HG03095 (cell line): ENCODE measurements at regions not wholly inside any gene's neighbourhood (a gene's known extent, or its start where the extent isn't known, plus 50 kb on each side); places are given as distances from the start of the nearest gene placed in this dataset.

Source experiments
- ATAC-seq: cut with Tn5 transposase; IDR thresholded peaks from one replicate; pipeline ENCODE4 v1.9.1; 2021; ENCODE audit warnings: moderate library complexity; ENCODE audit not compliant: unreplicated experiment

DNA sequence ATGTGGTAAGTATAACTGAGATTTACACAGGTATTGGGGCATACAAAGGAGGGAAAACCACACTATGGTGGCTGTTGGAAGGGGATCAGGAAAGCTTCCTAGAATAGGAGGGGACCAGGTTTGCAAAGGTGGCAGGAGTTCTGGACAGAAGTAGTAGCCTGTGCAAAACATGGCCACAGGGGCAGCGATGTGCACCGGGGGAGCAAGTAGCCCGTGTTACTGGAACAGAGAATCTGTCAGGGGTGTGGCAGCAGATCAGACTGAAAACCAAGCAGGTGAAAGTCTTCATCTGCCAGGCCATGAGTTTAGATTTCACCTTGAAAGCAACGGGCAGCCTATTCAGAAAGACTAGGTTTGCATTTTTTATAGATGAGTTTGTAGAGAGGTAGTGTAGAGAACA, 182.3 kb upstream of the LPP start:
- no peak for ATAC-seq

DNA sequence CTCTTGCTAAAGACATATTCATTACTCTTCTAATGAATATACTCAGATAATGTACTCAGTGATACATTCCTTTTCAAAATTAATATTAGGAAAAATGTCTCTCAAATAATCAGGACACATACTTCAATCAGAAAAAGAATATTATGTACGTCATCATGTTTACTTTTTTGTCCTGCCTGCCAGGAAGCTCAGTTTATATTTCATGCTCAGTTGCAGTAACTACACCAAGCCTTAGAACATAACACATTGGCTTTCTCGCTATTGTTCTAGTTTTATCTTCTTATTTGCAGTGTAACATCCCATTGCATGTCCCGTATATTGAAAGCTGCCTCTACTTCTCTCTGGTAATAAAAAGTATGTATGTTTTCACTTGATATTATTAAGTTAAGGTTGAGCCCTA, 181.5 kb upstream of the LPP start:
- no peak for ATAC-seq

DNA sequence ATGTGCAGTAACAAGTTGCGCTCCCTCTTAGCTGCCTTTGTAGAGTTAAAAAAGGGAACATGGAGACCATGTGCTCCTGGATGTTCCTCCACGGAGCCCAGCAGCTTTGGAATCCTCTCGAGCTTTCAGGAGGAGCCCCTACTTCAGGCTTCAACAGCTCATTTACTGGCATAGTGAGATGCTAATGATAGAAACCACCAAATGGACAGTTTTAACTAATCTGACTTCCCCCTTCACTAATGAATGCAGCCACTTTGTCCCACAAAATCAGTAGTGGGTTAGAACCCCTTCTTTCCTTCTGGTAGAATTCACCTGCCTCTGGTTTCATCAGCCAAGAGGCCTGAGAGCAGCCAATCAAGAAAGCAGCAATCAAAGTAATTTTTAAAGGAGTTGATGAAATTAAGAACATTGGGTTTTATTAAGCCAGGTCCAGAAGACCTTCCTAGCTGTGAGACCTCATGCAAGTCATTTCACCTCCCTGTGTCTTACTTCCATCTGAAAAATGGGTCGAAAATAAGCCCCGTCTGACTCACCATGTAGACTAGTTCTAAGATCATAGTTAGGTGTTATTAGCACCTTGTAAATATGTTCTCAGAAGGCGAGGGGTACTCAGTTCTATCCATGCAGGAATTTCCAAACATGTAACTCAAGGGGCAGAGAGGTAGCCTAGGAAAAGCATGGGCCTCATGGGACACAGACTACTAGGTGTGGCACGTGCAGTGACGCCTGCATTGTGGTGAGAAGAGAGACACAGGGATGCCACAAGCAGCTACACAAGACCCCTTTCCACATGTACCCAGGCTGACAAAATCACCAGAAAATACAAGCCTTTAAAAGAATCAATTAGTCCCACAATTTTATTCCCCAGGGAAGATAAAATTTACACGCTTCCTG, 179.7 kb upstream of the LPP start:
- no peak for ATAC-seq

DNA sequence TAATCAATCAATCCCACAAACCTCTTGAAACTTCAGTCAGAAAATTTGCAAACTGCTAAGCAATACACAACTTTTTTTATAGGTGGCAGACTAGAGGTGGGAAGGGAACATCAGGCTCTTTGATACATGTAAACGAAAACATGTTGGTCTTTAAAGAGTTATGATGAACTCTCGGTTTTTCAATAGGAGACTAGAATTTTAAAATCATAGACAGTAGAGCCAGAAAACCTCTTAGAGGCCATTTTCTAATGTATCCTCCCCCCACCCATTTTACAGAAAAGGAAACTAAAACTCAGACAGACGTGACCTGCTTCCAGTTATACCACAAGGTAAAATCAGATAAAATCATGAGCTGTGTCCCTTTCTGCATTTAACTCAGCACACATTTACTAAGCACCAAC, 179.1 kb upstream of the LPP start:
- no peak for ATAC-seq

DNA sequence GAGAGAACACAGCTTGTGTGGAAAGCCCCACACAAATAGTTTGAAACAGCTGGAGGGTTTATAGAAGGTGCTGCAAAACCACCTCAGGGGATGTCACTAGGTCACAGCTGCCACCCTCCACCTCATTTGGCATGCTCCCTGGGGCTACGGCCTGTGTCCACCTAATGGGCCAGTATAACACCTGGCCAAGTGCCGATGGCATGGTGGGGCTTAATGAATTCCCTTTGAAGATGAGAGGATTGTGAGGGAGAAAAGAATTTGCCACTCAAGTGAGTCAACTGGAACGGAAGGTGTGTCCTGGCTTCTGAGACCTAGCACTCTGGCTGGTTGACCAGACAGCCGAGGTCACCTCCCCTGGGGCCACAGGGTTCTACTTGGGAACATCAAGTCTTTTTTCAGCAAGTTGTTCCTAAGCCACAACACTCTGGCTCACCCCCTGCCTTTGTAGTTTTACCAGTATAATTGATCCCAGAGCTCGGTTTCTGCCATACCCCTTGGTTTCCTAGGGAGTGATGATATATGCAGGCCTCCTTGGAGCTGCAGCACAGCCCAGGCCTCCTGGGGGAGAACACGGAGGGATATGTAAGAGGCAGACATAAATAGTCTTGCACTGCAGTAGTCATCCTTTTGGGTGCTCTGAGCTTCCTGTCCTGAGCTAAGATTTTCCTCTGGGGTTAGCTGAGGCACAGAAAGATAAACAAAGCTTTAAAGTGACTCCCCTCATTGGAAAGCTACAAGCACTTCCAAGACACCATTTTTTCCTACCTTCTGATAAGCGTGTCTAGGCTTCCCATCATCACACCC, 178.2 kb upstream of the LPP start:
- no peak for ATAC-seq

DNA sequence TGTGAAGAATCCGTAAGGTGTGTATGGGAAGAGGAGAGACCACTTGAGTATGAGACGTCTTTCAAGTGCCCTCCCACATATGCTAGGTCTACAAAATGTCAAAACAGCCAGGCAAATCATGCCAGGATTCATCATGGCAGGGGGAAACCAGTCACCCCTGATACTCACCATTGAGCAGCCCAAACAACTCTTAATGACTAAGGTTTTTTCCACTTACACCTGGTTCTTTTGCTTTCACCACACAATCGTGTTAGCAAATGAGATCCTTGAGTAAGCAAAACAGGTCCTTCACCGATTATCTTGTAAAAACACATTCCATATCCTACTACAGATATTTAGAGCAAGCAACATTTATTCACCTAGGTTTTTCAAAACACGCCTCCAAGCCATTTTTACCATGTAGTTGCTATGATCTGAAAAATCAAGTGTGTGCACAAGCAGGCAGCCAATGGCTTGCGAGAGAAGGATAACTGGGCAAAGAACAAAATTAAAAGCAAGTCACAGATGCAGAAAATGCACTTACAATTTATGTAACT, 177.5 kb upstream of the LPP start:
- ATAC-seq, result no peak

DNA sequence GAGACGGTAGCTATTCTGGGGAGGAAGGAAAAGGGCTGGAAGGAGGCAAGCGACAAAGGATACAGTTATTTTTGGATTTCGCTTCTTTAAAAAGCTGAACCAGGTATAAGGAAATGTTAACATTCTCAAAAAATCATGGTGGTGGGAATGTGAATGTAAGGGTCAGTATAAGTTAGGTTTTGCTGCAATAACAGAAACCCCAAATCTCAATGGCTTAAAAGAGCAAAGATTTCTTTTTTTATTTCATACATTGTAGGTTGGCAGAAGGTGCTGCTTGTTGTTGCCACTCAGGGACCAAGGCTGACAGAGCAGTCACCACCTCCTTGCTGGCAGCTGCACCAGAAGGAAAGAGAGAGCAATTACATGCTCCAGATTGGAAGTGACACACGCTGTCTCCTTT, 176.3 kb upstream of the LPP start:
- no peak for ATAC-seq

DNA sequence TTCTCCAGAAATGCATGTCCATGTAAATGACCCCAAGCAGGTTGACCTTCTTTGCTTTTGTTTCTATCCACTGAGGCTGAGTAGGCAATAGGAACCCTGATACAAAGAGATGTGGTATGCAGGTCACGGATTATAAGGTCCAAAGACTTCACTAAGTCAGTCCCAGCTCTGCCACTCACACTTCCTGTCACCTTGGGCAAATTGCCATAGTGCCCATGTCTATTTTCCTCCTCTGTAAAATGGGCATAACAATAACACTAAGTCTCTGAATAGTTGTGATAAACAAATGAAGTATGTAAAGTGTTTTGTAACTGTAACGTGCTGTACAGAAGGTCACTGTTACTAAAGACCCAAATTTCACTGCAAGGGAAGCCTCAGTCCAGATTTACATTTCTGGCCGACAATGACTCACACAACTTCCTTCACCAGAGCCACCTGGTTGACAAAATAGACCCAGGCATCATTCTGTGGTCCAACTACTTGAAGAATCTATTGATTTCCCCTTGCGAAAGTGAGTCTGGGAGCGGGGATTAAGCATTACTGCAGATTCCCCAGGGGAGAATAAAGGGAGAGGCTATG, 175.4 kb upstream of the LPP start:
- ATAC-seq, result no peak

DNA sequence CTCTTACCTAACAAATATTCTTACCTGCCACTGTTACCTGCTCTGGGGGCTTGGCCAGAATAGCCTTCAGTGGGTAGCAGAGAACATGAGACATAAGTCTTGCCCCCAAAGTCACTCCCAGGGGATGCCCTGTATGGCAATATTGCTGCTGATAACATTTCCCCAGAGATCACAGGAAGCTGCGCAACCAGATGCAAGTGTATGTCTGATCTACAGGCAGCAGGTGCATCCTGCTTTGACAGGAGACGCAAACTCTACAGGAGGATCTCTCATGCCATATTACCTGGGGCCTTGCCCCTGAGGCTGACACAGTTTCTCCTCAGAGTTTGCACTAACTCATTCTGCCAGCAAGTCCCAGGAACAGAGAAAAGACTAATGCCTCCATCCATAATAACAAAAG, 174.4 kb upstream of the LPP start:
- no peak for ATAC-seq

DNA sequence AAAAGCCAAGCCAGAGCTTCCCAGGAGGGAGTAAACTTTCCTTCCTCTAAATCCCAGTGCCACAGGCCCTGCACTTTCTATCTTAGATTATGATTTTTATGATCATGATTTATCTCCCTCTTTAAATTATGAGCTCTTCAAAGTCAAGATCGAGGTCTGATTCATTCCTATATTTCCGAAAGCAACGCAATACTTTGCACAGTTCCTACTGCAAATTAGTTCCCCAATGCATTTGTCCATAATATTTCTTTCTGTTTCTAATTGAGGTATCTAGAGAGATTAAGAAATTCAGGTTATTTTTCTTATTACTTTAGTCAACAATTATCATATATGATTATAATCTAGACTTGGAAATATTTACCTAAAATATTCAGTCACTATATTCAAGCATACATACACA, 173.1 kb upstream of the LPP start:
- ATAC-seq, result no peak

DNA sequence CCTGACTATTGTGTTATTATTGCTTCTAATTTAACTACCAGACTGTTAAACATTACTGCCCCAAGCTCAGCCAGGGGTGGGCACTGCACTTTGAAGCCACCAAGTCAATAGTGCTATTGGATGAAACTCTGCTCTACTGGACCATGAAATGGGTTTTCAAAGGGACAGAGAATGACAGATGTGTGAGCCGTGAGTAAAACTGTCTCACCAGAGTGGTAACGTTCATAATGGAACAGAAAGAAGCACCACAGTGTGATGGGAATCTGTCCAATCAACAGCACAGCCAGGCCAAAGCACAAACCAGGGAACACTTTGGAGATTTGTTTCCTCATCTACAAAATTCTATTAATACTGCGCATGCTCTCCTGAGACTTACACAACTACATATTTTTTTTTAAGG, 171.8 kb upstream of the LPP start:
- ATAC-seq, result no peak

DNA sequence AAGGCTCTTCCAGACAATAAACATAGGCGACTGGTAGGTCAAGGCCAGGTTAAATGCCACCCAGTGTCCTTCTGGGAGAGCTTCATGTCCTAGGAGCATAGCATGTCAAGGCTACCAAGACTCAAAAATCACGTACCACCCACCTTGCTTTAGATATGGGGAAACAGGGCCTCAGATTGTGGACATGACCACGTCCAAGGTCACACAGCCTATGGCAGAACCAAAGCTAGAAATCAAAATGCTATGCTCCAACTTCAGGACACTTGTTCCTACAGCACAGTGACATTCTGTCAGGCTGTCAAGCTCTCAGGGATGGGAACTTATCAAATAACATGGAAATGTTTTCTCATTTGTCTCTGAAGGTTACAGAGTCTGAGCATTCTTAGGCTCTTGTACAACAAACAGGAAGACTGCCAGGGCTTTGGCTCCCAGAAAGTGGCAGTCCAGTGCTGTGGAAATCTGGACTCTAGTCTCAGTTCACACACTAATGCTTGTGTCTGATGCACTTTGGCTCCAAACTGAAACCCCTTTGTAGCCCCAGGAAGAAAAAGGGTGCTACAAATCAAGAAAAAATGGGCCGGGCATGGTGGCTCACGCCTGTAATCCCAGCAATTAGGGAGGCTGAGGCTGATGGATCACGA, 170.4 kb upstream of the LPP start:
- ATAC-seq, result no peak

DNA sequence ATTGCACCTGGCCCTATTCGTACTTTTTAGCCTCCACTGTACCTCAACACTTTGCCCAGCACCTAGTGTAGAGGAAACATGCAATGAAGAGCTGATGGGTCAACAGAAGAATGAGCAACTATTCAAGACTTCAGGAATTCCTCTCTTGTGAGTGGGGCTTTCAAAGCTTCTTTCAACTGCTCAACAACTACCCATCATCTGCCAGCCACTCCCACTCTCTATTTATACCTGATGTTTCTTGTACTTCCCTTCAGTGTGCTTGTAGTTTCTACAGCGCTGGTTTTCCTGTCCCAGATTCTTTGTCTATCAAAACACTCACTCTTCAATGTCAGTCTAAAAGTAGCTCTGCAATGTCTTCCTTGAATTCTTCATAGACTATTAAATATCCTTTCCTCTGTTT, 168.3 kb upstream of the LPP start:
- no peak for ATAC-seq

DNA sequence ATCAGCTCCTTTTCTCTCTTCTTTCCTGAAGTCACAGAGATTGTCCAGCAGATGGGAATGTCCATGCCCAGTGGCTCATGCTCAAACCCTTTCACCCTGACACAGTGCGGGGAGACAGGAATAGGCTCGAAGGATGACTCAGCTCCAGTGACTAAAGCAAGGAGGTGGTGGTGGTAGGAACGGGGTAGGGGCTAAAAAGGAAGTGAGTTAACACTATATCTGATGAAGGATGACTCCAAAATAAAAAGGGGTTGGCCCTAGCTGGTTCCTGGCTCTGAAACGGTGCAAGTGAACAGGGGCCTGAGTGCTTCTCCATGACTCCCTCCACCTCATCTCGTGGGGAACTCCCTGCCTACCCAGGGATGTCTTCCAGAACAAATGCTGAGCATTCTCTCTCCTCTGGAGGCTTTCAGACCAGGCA, 167.4 kb upstream of the LPP start:
- no peak for ATAC-seq

DNA sequence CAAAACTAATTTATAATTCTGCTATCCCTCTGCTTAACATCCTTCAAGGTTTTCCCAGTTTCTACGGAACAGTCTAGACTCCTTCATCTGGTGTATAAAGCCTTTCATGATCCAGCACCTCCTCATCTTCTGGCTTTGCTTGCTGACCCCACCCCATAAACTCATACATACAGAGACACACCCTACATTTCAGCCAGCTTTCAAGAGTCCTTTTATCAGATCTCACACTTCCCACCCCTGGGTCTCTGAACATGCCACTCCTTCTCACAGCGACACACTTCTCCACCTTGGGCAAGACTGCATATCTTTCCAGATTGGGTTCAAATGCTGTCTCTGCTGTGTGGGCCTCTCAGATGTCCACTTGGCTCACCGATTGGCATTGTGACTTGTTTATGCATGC, 166.8 kb upstream of the LPP start:
- ATAC-seq, result no peak

DNA sequence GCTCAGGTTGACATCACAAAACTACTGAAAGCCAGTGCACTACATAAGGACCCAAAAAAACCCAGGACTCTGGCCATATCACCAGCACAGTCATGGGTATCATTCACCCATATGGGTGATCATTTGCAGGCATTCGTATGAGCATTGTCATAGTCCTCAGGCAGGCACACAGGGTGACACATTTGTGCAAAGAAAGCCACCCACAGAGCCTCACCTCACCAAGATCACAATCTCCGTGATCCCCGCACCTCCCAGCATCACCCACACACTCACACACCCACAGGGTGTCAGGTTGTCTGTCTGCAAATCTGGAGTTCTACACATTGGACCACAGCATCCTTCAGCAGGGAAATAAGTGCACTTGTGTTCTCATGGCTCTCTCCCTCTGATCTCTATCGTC, 166.0 kb upstream of the LPP start:
- no peak for ATAC-seq

DNA sequence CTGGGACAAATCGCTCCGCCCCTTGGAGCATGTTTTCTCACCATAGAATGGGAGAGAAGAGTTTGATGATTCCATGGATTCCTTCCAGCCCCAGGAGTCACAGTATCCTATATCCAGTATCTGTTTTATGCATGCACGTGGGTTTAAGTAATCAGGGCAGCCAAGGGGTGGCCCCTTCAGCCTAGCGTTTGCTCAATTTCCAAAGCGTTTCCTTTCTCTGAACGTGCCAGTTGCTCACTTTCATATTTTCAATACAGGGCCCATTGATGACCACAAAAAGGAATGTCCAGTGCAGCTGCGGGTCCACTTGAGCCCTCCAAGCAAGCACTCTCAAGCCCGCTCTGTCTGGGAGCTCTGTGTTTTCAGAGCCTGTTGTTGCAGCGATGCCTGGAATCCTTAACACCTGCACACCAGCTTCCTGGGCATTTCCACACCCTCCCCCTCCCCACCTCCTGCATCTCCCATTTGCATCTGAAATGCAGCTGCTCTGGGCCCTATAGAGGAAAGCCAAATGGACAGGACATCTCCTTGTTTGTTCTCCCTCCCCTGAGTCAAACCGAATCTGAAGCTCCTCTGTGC, 164.3 kb upstream of the LPP start:
- ATAC-seq, result no peak

DNA sequence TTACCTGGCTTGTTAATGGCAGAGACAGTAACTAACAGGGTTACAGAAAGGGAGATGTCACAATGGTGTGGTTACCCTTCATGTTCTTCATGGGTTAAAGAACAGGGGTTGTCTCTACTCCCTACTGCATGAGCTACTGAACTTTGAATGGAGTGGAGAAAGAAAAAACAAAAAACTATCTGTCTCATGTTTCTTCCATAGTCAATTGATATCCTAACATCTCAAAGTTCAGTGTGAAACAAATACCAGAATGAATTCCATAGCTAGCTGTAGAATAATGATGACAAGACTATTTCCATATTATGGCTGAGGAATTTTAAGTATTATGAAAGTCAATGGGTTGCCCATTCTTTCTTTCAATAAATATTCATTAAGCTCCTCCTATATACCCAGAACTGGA, 161.3 kb upstream of the LPP start:
- ATAC-seq, result no peak

DNA sequence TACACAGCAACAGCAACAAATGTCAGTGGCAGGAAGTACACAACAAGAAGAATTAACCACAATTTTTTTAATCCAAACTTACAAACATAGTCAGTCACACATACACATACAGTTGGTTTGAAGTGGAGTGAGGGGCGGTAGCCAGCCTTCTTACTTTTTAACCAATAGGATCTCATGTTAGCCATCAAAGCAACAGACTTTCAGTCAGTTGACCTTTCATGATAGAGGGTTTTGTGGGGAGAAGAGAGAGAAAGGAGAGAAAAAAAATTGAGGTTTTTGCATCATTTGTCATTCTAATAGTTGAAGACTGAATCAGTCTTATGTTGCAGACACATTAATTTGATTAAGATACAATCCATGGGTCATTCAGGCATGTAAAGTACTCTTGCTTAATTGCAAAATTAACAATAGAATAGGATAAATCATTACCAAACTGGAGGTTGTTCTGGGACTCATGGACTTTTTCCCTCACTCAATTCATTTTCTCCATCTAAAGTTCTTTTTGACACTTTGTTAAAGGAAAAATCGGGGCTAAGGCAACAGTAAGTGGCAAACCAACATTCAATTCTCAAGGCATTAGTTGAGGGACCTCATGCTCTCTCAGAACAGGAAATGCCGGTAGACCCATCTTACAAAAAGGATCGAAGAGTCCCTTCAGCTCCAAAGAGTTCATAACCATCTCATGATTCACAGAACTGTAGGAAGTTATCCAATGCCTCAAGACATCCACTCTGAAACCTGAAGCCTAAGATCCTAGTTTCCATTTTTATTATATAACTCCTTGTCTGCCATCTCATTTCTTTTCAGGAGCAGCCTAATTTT, 159.5 kb upstream of the LPP start:
- ATAC-seq, result no peak

DNA sequence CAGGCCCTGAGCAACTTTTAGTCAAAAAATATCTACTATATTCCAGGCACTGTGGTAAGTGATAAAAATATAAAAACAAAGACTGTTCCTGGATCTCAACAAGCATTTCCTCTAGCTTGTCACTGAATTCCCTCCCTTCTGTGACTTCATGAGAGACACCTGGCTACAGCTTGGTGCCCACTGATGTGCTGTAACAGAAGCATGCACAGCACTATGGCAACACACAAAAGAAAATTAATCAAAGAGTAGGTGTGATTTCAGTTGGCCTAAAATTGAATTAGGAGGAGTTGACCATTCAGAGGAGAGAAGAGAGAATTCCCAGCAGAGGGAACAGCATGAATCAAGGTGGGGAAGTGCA, 158.9 kb upstream of the LPP start:
- ATAC-seq, result no peak
